BLaER1 (cell line): ENCODE measurements at regions not wholly inside any gene's neighbourhood (a gene's known extent, or its start where the extent isn't known, plus 50 kb on each side); places are given as distances from the start of the nearest gene placed in this dataset.

Source experiments
- H3K27ac ChIP-seq: shearing (Covaris generic); formaldehyde crosslinking; 2 replicates; pipeline ENCODE4 v1.8.1; 2022
- H3K27me3 ChIP-seq: shearing (Covaris generic); formaldehyde crosslinking; 2 replicates; pipeline ENCODE4 v1.8.1; 2022
- H3K36me3 ChIP-seq: shearing (Covaris generic); formaldehyde crosslinking; 2 replicates; pipeline ENCODE4 v1.8.1; 2022
- H3K4me1 ChIP-seq: shearing (Covaris generic); formaldehyde crosslinking; 2 replicates; pipeline ENCODE4 v1.8.1; 2022
- H3K4me2 ChIP-seq: shearing (Covaris generic); formaldehyde crosslinking; 2 replicates; pipeline ENCODE4 v1.8.1; 2022
- H3K4me3 ChIP-seq: shearing (Covaris generic); formaldehyde crosslinking; 2 replicates; pipeline ENCODE4 v1.8.1; 2022
- H3K9ac ChIP-seq: shearing (Covaris generic); formaldehyde crosslinking; 2 replicates; pipeline ENCODE4 v1.8.1; 2022
- H3K9me3 ChIP-seq: shearing (Covaris generic); formaldehyde crosslinking; 2 replicates; pipeline ENCODE4 v1.8.1; 2022
- H4K20me1 ChIP-seq: shearing (Covaris generic); formaldehyde crosslinking; 2 replicates; pipeline ENCODE4 v1.8.1; 2022
- Cebpa-rat ChIP-seq: shearing (Covaris generic); IDR thresholded peaks from 2 replicates; pipeline ENCODE4 v1.8.1; 2022

DNA sequence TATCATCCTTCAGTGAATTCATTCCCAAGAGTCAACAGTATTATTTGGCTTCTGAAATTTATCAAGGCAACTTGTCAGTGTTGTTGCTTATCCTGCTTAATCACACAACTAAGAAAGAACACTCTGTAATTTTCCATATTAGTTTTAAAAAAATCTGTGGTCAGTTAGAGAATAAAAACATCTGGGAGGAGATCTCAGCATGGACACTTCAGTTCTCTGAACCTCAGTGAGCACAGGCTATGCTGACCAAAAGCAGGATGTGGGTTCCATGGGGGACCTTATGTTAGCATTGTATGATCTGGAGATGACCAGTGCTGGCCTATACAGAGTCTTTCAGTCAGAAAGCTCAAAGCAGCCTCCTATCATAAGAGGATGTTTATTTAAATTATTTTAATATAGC, 79.1 kb upstream of the KLHL14 start:
- H3K4me1 ChIP-seq, result no peaks in the 10 kb centered on the region
- H3K9me3 ChIP-seq, result no peaks in the 10 kb centered on the region
- H3K27ac ChIP-seq, result no peak overlapping the region
- no peak for TF ChIP-seq Cebpa-rat
- no peaks in the 10 kb centered on the region for H3K36me3 ChIP-seq
- no peak overlapping the region for H3K4me2 ChIP-seq
- H3K27me3 ChIP-seq, result no peaks in the 10 kb centered on the region
- H4K20me1 ChIP-seq, result no peaks in the 10 kb centered on the region
- no peak overlapping the region for H3K4me3 ChIP-seq
- H3K9ac ChIP-seq, result no peak overlapping the region

DNA sequence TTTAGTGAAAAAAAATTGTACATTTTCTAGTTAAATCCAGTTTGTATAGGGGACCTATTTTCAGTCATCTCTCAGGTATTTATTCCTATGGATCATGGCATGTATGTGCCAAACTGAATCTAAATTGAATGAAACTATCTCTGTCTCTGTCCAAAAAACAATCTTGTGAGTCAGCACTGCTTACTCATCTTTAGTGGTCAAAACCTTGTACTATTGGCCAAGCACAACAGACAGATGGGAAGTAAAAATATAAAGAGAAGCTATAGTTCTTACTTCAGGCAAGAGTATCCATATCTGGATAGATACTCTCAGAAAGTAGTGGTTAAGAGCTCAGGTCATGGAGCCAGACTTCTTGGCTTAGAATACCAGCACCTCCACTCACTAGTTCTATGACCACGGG, 76.0 kb upstream of the KLHL14 start:
- Histone ChIP-seq H4K20me1 (no peaks in the 10 kb centered on the region), H3K4me3 (no peak overlapping the region), H3K36me3 (no peaks in the 10 kb centered on the region), H3K4me1 (no peaks in the 10 kb centered on the region), H3K27ac (no peak overlapping the region), H3K4me2 (no peak overlapping the region), H3K9ac (no peak overlapping the region), H3K27me3 (no peaks in the 10 kb centered on the region), H3K9me3 (no peaks in the 10 kb centered on the region)
- no peak for TF ChIP-seq Cebpa-rat

DNA sequence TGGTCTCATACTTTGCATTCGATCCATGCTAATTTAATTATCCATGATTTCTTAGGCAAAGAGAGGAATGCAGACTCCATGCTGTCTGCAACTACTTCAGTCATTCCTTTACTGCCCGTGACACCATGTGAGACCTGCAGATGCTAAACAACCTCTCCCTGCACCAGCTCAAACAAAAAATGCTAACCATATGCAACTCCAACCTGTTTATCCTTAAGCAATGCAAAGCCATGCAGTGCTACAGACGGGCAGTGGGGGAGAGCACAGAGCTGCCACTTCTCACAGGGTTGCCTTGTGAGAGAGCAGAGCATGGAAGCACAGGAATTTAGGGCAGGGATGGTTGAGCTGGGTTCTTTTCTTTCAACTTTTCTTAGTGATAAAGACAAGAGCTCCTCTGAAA, 74.9 kb upstream of the KLHL14 start:
- no peak overlapping the region for H3K4me3 ChIP-seq
- no peak for TF ChIP-seq Cebpa-rat
- no peaks in the 10 kb centered on the region for H3K36me3 ChIP-seq
- no peaks in the 10 kb centered on the region for H3K27me3 ChIP-seq
- peaks cover 4% of the 10 kb centered on the region; the same call in 1 of the 2 replicates for H3K9me3 ChIP-seq
- H3K9ac ChIP-seq, result no peak overlapping the region
- H3K27ac ChIP-seq, result no peak overlapping the region
- no peaks in the 10 kb centered on the region for H3K4me1 ChIP-seq
- no peaks in the 10 kb centered on the region for H4K20me1 ChIP-seq
- H3K4me2 ChIP-seq, result no peak overlapping the region

DNA sequence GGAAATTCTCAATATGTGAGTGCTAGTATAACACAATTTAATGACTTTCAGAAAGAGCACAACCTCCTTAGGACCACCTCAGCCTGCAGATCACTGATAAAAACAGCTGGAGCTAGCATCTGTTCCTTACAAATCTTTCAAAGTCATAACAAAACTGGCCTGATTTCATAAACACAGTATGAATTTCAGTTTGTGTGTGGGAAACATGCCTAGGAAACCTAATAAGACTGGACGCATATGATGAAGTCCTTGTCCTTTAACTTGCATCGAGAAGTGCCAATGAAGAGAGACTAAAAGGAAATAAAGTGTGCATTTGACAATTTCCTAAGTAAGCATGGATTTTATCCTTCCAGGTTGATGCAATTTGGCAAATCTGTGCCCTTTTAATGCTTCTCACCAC, 74.1 kb upstream of the KLHL14 start:
- no peak overlapping the region for H3K4me2 ChIP-seq

DNA sequence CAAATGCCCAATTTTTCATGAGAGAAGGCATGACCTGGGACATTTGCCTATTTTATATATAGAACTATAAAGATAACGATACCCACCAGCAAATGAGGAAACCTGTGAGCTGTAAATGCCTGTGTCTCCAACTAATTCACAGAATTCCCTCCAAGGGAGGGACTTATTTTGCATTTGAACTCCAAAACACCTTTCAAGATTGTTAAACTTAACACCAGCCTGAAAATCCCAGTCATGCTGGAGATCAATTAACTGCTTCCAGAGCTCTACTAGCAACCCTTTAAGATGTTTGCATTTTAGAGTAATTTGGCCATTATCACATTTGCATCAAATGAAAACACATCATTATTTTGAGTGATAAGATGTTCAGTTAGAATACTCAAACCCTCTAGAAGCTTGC, 68.1 kb upstream of the KLHL14 start:
- H4K20me1 ChIP-seq, result no peaks in the 10 kb centered on the region
- no peak overlapping the region for H3K4me2 ChIP-seq
- peaks cover 5% of the 10 kb centered on the region; the same call in 1 of the 2 replicates for H3K9me3 ChIP-seq
- no peaks in the 10 kb centered on the region for H3K27me3 ChIP-seq
- H3K4me1 ChIP-seq, result no peaks in the 10 kb centered on the region
- no peak for TF ChIP-seq Cebpa-rat
- H3K9ac ChIP-seq, result no peak overlapping the region
- H3K27ac ChIP-seq, result no peak overlapping the region
- H3K36me3 ChIP-seq, result no peaks in the 10 kb centered on the region
- H3K4me3 ChIP-seq, result no peak overlapping the region

More for the DNA sequence above, 74.1 kb upstream of the KLHL14 start:
- H3K27me3 ChIP-seq, result no peaks in the 10 kb centered on the region
- H3K4me3 ChIP-seq, result no peak overlapping the region
- H3K9me3 ChIP-seq, result peaks cover 5% of the 10 kb centered on the region; the same call in 1 of the 2 replicates
- H3K9ac ChIP-seq, result no peak overlapping the region
- H3K36me3 ChIP-seq, result no peaks in the 10 kb centered on the region
- H4K20me1 ChIP-seq, result no peaks in the 10 kb centered on the region
- no peak overlapping the region for H3K27ac ChIP-seq
- TF ChIP-seq Cebpa-rat, result no peak
- no peaks in the 10 kb centered on the region for H3K4me1 ChIP-seq

DNA sequence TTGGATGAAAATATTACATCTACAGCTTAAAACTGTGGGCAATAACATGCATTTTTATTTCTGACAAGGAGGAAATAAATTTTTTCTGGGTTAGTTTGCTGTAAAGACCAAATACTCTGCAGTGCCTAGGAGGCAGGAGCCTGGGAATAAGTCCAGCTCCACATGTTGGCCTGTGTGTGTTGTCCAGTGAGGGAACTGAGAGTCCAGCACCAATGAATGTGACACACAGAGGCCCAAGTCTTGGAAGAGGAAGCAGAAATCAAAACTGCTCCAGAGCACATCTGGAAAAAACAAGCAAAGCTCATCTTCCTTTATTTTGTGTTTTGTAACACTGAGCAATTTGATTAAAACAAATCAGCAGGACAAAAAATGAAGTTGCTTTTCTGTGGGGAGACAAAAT, 63.1 kb upstream of the KLHL14 start:
- Histone ChIP-seq H3K27me3 (no peaks in the 10 kb centered on the region), H3K4me2 (no peak overlapping the region), H3K27ac (no peak overlapping the region), H3K4me1 (no peaks in the 10 kb centered on the region), H3K9ac (no peak overlapping the region), H4K20me1 (no peaks in the 10 kb centered on the region), H3K36me3 (no peaks in the 10 kb centered on the region), H3K4me3 (no peak overlapping the region), H3K9me3 (no peaks in the 10 kb centered on the region)
- no peak for TF ChIP-seq Cebpa-rat

DNA sequence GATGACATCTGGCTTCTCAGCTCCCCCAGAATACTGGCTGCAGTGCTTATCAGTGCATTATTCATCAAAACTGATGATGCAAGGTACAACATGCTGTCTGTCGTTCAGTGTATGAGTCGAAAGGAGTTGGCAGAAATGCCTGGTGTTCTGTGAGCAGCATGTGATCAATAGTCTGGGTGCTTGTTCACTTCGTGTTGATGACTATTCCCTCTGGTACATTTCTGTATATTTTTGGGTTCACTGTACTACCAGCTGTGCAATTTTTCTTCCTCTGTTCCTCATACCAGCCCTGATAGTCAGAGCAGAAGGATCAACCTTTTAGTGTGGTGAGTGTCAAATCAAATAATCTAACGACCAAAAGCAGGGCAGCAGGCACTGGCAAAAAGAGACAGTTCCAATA, 59.0 kb upstream of the KLHL14 start:
- H3K4me3 ChIP-seq, result no peak overlapping the region
- H3K4me2 ChIP-seq, result no peak overlapping the region
- no peaks in the 10 kb centered on the region for H3K27me3 ChIP-seq
- H3K4me1 ChIP-seq, result no peaks in the 10 kb centered on the region
- H4K20me1 ChIP-seq, result no peaks in the 10 kb centered on the region
- H3K36me3 ChIP-seq, result no peaks in the 10 kb centered on the region
- no peaks in the 10 kb centered on the region for H3K9me3 ChIP-seq
- no peak overlapping the region for H3K27ac ChIP-seq
- no peak overlapping the region for H3K9ac ChIP-seq
- TF ChIP-seq Cebpa-rat, result no peak

DNA sequence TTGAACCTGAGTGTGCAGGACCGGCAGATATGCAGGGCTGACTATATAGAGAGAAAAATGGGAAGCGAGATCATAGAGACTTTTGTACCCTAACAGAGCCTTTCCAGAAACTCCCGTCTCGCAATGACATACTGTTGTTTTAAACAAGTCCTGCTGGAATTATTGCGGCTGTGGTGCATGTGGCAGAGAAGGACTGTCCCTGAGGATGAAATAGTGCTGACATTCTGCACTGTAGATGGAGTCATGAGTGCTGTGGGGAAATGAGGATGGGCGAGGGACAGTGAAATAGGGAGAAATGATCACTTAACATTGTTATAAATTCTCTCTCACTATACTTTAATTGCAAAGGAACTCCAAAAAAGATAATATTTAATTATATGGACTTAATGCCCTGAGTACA, 50.4 kb upstream of the KLHL14 start:
- H3K27ac ChIP-seq, result no peak overlapping the region
- TF ChIP-seq Cebpa-rat, result no peak
- H3K4me3 ChIP-seq, result no peak overlapping the region

More for the DNA sequence above, 50.4 kb upstream of the KLHL14 start:
- no peaks in the 10 kb centered on the region for H3K9me3 ChIP-seq
- H3K36me3 ChIP-seq, result no peaks in the 10 kb centered on the region
- no peaks in the 10 kb centered on the region for H4K20me1 ChIP-seq
- no peaks in the 10 kb centered on the region for H3K4me1 ChIP-seq
- H3K9ac ChIP-seq, result no peak overlapping the region
- H3K4me2 ChIP-seq, result no peak overlapping the region
- no peaks in the 10 kb centered on the region for H3K27me3 ChIP-seq
